Ishikawa (cell line): ENCODE measurements at regions not wholly inside any gene's neighbourhood (a gene's known extent, or its start where the extent isn't known, plus 50 kb on each side); places are given as distances from the start of the nearest gene placed in this dataset.

Experiments
- CREB1 ChIP-seq: IDR thresholded peaks from 2 replicates; pipeline ENCODE4 v1.6.1; 2012; ENCODE audit warnings: low read depth
- EP300 ChIP-seq: IDR thresholded peaks from 2 replicates; pipeline ENCODE4 v1.6.1; 2012; ENCODE audit warnings: borderline replicate concordance
- FOXM1 ChIP-seq: IDR thresholded peaks from 2 replicates; pipeline ENCODE4 v1.6.1; 2012; ENCODE audit warnings: low read depth, borderline replicate concordance
- RAD21 ChIP-seq: IDR thresholded peaks from 2 replicates; pipeline ENCODE4 v1.6.1; 2012; ENCODE audit warnings: low read depth
- TAF1 ChIP-seq: IDR thresholded peaks from 2 replicates; pipeline ENCODE4 v1.6.1; 2012; ENCODE audit warnings: low read depth, mild to moderate bottlenecking
- TCF12 ChIP-seq: IDR thresholded peaks from 2 replicates; pipeline ENCODE4 v1.6.1; 2012; ENCODE audit warnings: low read depth
- YY1 ChIP-seq: IDR thresholded peaks from 2 replicates; pipeline ENCODE4 v1.6.1; 2012; ENCODE audit warnings: low read depth
- ZBTB7A ChIP-seq: IDR thresholded peaks from 2 replicates; pipeline ENCODE4 v1.6.1; 2012; ENCODE audit warnings: low read depth
- TF ChIP-seq, protein P1 (sequence below): IDR thresholded peaks from 2 replicates; pipeline ENCODE4 v1.6.1; 2012; ENCODE audit warnings: low read depth, mild to moderate bottlenecking

DNA sequence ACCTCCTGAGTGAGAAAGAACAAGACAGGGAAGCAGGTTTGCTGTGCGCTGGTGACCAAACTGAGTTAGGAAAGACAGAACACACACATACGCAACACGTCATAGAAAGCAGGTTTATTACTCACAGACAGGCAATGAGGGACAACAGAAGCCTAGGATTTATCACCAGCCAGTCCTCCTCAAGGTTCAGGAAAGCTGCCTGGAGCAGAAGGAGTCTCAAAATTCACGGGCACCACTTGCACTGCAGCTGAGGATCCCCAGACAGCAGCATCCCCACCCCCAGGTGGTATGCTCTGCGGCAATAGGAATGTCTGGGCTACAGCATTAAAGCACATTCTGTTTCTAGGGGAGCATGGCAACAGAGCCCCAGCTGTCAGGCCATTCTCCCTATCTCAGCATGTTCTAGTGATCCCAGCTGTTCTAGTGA, 284.4 kb upstream of the RGPD4 start:
- TF ChIP-seq YY1: no peak
- TF ChIP-seq, protein P1, sequence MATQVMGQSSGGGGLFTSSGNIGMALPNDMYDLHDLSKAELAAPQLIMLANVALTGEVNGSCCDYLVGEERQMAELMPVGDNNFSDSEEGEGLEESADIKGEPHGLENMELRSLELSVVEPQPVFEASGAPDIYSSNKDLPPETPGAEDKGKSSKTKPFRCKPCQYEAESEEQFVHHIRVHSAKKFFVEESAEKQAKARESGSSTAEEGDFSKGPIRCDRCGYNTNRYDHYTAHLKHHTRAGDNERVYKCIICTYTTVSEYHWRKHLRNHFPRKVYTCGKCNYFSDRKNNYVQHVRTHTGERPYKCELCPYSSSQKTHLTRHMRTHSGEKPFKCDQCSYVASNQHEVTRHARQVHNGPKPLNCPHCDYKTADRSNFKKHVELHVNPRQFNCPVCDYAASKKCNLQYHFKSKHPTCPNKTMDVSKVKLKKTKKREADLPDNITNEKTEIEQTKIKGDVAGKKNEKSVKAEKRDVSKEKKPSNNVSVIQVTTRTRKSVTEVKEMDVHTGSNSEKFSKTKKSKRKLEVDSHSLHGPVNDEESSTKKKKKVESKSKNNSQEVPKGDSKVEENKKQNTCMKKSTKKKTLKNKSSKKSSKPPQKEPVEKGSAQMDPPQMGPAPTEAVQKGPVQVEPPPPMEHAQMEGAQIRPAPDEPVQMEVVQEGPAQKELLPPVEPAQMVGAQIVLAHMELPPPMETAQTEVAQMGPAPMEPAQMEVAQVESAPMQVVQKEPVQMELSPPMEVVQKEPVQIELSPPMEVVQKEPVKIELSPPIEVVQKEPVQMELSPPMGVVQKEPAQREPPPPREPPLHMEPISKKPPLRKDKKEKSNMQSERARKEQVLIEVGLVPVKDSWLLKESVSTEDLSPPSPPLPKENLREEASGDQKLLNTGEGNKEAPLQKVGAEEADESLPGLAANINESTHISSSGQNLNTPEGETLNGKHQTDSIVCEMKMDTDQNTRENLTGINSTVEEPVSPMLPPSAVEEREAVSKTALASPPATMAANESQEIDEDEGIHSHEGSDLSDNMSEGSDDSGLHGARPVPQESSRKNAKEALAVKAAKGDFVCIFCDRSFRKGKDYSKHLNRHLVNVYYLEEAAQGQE: no peak
- TF ChIP-seq EP300: no peak
- TF ChIP-seq TCF12: no peak
- no peak for TF ChIP-seq FOXM1
- no peak for TF ChIP-seq ZBTB7A
- TF ChIP-seq RAD21: no peak
- TF ChIP-seq TAF1: no peak
- TF ChIP-seq CREB1: no peak
